ENCODE measurements at regions not wholly inside any gene's neighbourhood (a gene's known extent, or its start where the extent isn't known, plus 50 kb on each side); places are given as distances from the start of the nearest gene placed in this dataset.

GRCh38 chr14:49506650-49507049, 79.5 kb downstream of the RPS29 start:
- Histone ChIP-seq H3K4me1 (replicated peaks; ENCODE audit: insufficient read depth) (peaks cover 37% of the 10 kb centered on the region), H3K36me3 (ENCODE audit: low read depth) (no peaks in the 10 kb centered on the region), H3K27ac (peak overlapping the region; percentile 89), H3K79me2 (ENCODE audit: low read depth) (no peaks in the 10 kb centered on the region), H2AFZ (no peak overlapping the region), H3K27me3 (ENCODE audit: insufficient read depth, low read depth) (no peaks in the 10 kb centered on the region), H4K20me1 (ENCODE audit: insufficient read depth) (no peaks in the 10 kb centered on the region), H3F3A (ENCODE audit: insufficient read depth, low read depth) (peaks cover 23% of the 10 kb centered on the region), H3K4me2 (no peak overlapping the region), H3K9me2 (ENCODE audit: insufficient read depth) (no peaks in the 10 kb centered on the region), H3K9me3 (ENCODE audit: insufficient read depth, low read depth) (peaks cover 8% of the 10 kb centered on the region; the same call in 1 of the 2 replicates), H3K4me3 (no peak overlapping the region)
- ChIA-PET CTCF (no interaction called here), POLR2A (ENCODE audit: unreplicated experiment) (no interaction called here)
- intact Hi-C loops (cut with micrococcal nuclease; ENCODE audit: unreplicated experiment) = loop anchor here (10.0 kb wide), 1 partner anchor 78 kb away; the partner anchor contains the start of gene RPS29
- BruUV-seq (replicated peaks) = no TSS peak
- no peak for TF ChIP-seq CTCF (conservative IDR thresholded peaks at IDR 0.05)
- TF ChIP-seq EZH2 (IDR thresholded peaks at IDR 0.05; ENCODE audit: low read depth) = no peak
- DNase-seq = no peak

GRCh38 chr14:49505041-49505766, 81.0 kb downstream of the RPS29 start:
- H3F3A ChIP-seq (ENCODE audit: insufficient read depth, low read depth) = peaks cover 21% of the 10 kb centered on the region
- TSS peak; percentile 88 for BruUV-seq (replicated peaks)
- H2AFZ ChIP-seq = no peak overlapping the region
- intact Hi-C loops (cut with micrococcal nuclease; ENCODE audit: unreplicated experiment) = loop anchor here (1.0 to 10.0 kb wide), 2 partner anchors 40 to 80 kb away; partner anchors contain the start of gene RPS29
- POLR2A ChIA-PET (ENCODE audit: unreplicated experiment) = interaction anchor here (0.6 kb wide), 1 partner anchor 1028 kb away, joined by 6 read pairs; no protein-coding TSS in a partner anchor
- no peaks in the 10 kb centered on the region for H3K79me2 ChIP-seq (ENCODE audit: low read depth)
- no peaks in the 10 kb centered on the region for H3K9me2 ChIP-seq (ENCODE audit: insufficient read depth)
- H3K27me3 ChIP-seq (ENCODE audit: insufficient read depth, low read depth) = no peaks in the 10 kb centered on the region
- peaks cover 8% of the 10 kb centered on the region for H3K9me3 ChIP-seq (ENCODE audit: insufficient read depth, low read depth)
- no peaks in the 10 kb centered on the region for H4K20me1 ChIP-seq (ENCODE audit: insufficient read depth)
- TF ChIP-seq EZH2 (IDR thresholded peaks at IDR 0.05; ENCODE audit: low read depth) (no peak), CTCF (conservative IDR thresholded peaks at IDR 0.05) (no peak)
- CTCF ChIA-PET = interaction anchor here (0.6 kb wide), 2 partner anchors 44 kb away, joined by 3 read pairs; no protein-coding TSS in a partner anchor
- peaks cover 31% of the 10 kb centered on the region for H3K4me1 ChIP-seq (replicated peaks; ENCODE audit: insufficient read depth)
- peak overlapping the region; percentile 63 for H3K4me2 ChIP-seq
- peak; percentile 77 to 99 for DNase-seq
- peak overlapping the region; percentile 90 for H3K27ac ChIP-seq
- no peaks in the 10 kb centered on the region for H3K36me3 ChIP-seq (ENCODE audit: low read depth)
- no peak overlapping the region for H3K4me3 ChIP-seq

GRCh38 chr14:49497725-49498348, 88.3 kb downstream of the RPS29 start:
- Histone ChIP-seq H3K4me1 (replicated peaks; ENCODE audit: insufficient read depth) (0 out of 2 replicates have a peak, but pooled peaks cover 2% of the 10 kb centered on the region), H3K79me2 (ENCODE audit: low read depth) (no peaks in the 10 kb centered on the region), H3K9me3 (ENCODE audit: insufficient read depth, low read depth) (no peaks in the 10 kb centered on the region; the same call in 1 of the 2 replicates), H3K36me3 (ENCODE audit: low read depth) (no peaks in the 10 kb centered on the region), H3K27ac (no peak overlapping the region), H3F3A (ENCODE audit: insufficient read depth, low read depth) (no peaks in the 10 kb centered on the region), H3K4me2 (no peak overlapping the region), H3K27me3 (ENCODE audit: insufficient read depth, low read depth) (no peaks in the 10 kb centered on the region), H2AFZ (no peak overlapping the region), H4K20me1 (ENCODE audit: insufficient read depth) (no peaks in the 10 kb centered on the region), H3K4me3 (no peak overlapping the region), H3K9me2 (ENCODE audit: insufficient read depth) (no peaks in the 10 kb centered on the region)
- ChIA-PET CTCF (interaction anchor here (0.6 to 2.1 kb wide), 4 partner anchors 13 to 506 kb away, joined by 3 to 14 read pairs (median 8); no protein-coding TSS in a partner anchor), POLR2A (ENCODE audit: unreplicated experiment) (interaction anchor here (0.6 kb wide), 3 partner anchors 25 to 564 kb away, joined by 5 read pairs; no protein-coding TSS in a partner anchor)
- no TSS peak for BruUV-seq (replicated peaks)
- DNase-seq = peak in 1 of 2 experiments; percentile 57
- TF ChIP-seq CTCF (conservative IDR thresholded peaks at IDR 0.05) (peak; percentile 92), EZH2 (IDR thresholded peaks at IDR 0.05; ENCODE audit: low read depth) (no peak)
- intact Hi-C loops (cut with micrococcal nuclease; ENCODE audit: unreplicated experiment) = loop anchor here (2.0 kb wide), 1 partner anchor 35 kb away; no protein-coding TSS in a partner anchor

Measured in PC-9 (cell line).